NOMO-1 treated with dmso at 0.1 percent for 144 hours (cell line): ENCODE measurements at regions not wholly inside any gene's neighbourhood (a gene's known extent, or its start where the extent isn't known, plus 50 kb on each side); places are given as distances from the start of the nearest gene placed in this dataset.
"Not testable (repeated sequence)": the region's sequence is repeated elsewhere in the genome, so short reads cannot be mapped to it uniquely, and the experiment has no call there.

Source experiments
- DNase-seq: peaks from one replicate; lab custom pipeline; 2025; ENCODE audit not compliant: unreplicated experiment; lab: John Stamatoyannopoulos, UW

- no peak for DNase-seq
Observed at GRCh38 chr4:79561751-79562150, 153.7 kb upstream of the GK2 start.

GRCh38 chr4:79559398-79559797 lies 151.4 kb upstream of the GK2 start:
- DNase-seq = not testable (repeated sequence)

- no peak for DNase-seq
Observed at GRCh38 chr4:79552311-79552710, 144.3 kb upstream of the GK2 start.

GRCh38 chr4:79551555-79551954 lies 143.5 kb upstream of the GK2 start:
- DNase-seq = no peak

- DNase-seq = no peak
Observed at GRCh38 chr4:79547851-79548250, 139.8 kb upstream of the GK2 start.

GRCh38 chr4:79545292-79545691 lies 137.3 kb upstream of the GK2 start:
- DNase-seq = not testable (repeated sequence)

- DNase-seq = no peak
Observed at GRCh38 chr4:79540143-79540542, 132.1 kb upstream of the GK2 start.

- no peak for DNase-seq
Observed at GRCh38 chr4:79535516-79535915, 127.5 kb upstream of the GK2 start.

- DNase-seq = no peak
Observed at GRCh38 chr4:79528241-79528706, 120.2 kb upstream of the GK2 start.

- no peak for DNase-seq
Observed at GRCh38 chr4:79526641-79527565, 118.9 kb upstream of the GK2 start.

GRCh38 chr4:79516114-79516513 lies 108.1 kb upstream of the GK2 start:
- DNase-seq = no peak

- DNase-seq = no peak
Observed at GRCh38 chr4:79514621-79515329, 106.7 kb upstream of the GK2 start.

GRCh38 chr4:79513576-79513975 lies 105.5 kb upstream of the GK2 start:
- DNase-seq = no peak

GRCh38 chr4:79512363-79512762 lies 104.3 kb upstream of the GK2 start:
- no peak for DNase-seq

GRCh38 chr4:79502081-79502480 lies 94.1 kb upstream of the GK2 start:
- no peak for DNase-seq

- DNase-seq = no peak
Observed at GRCh38 chr4:79498282-79498681, 90.3 kb upstream of the GK2 start.

GRCh38 chr4:79497001-79497400 lies 89.0 kb upstream of the GK2 start:
- no peak for DNase-seq

- no peak for DNase-seq
Observed at GRCh38 chr4:79495447-79495846, 87.4 kb upstream of the GK2 start.

GRCh38 chr4:79492148-79492547 lies 84.1 kb upstream of the GK2 start:
- DNase-seq = no peak

GRCh38 chr4:79489506-79489905 lies 81.5 kb upstream of the GK2 start:
- DNase-seq = no peak

GRCh38 chr4:79476196-79476595 lies 68.2 kb upstream of the GK2 start:
- DNase-seq = no peak

- DNase-seq = no peak
Observed at GRCh38 chr4:79473439-79473724, 65.4 kb upstream of the GK2 start.
